Mesendoderm (in vitro differentiated cells): ENCODE measurements at regions not wholly inside any gene's neighbourhood (a gene's known extent, or its start where the extent isn't known, plus 50 kb on each side); places are given as distances from the start of the nearest gene placed in this dataset.

Source experiments
- DNase-seq: peaks from one replicate; pipeline ENCODE4 v3.0.0; 2013
- H2AK5ac ChIP-seq: 2 replicates; pipeline ENCODE4 v1.6.1; 2013; ENCODE audit warnings: low read length, inconsistent platforms
- H2BK120ac ChIP-seq: 2 replicates; pipeline ENCODE4 v1.6.1; 2013; ENCODE audit warnings: low read depth, mild to moderate bottlenecking, low read length, moderate library complexity, mixed read lengths
- H2BK15ac ChIP-seq: replicated peaks from 2 replicates; pipeline ENCODE4 v1.6.1; 2013; ENCODE audit warnings: low read depth, mild to moderate bottlenecking, moderate library complexity
- H2BK5ac ChIP-seq: 2 replicates; pipeline ENCODE4 v1.6.1; 2013; ENCODE audit warnings: low read length, inconsistent platforms
- H3K18ac ChIP-seq: 2 replicates; pipeline ENCODE4 v1.6.1; 2013; ENCODE audit warnings: mild to moderate bottlenecking, low read length, mixed read lengths
- H3K23ac ChIP-seq: one replicate; pipeline ENCODE4 v1.6.1; 2013; ENCODE audit warnings: low read length
- H3K27ac ChIP-seq: 2 replicates; pipeline ENCODE4 v1.5.1; 2013; ENCODE audit warnings: low read depth, mild to moderate bottlenecking, inconsistent platforms, low read length, moderate library complexity
- H3K27me3 ChIP-seq: 2 replicates; pipeline ENCODE4 v1.6.1; 2013; ENCODE audit warnings: low read length, control low read depth, mild to moderate bottlenecking, inconsistent platforms; ENCODE audit not compliant: insufficient read depth, poor library complexity
- H3K36me3 ChIP-seq: 2 replicates; pipeline ENCODE4 v1.6.1; 2013; ENCODE audit warnings: low read length, inconsistent platforms; ENCODE audit not compliant: control insufficient read depth, insufficient read depth
- H3K4ac ChIP-seq: one replicate; pipeline ENCODE4 v1.6.1; 2013; ENCODE audit warnings: low read depth, mild to moderate bottlenecking, low read length, moderate library complexity
- H3K4me1 ChIP-seq: 2 replicates; pipeline ENCODE4 v1.6.1; 2013; ENCODE audit warnings: low read depth, low read length, inconsistent platforms; ENCODE audit not compliant: control insufficient read depth
- H3K4me2 ChIP-seq: 2 replicates; pipeline ENCODE4 v1.6.1; 2013; ENCODE audit warnings: low read length
- H3K4me3 ChIP-seq: 2 replicates; pipeline ENCODE4 v1.5.1; 2013; ENCODE audit warnings: mild to moderate bottlenecking, low read length
- H3K56ac ChIP-seq: one replicate; pipeline ENCODE4 v1.6.1; 2013; ENCODE audit warnings: low read length
- H3K79me1 ChIP-seq: 2 replicates; pipeline ENCODE4 v1.6.1; 2013; ENCODE audit warnings: low read length, inconsistent platforms
- H3K79me2 ChIP-seq: 2 replicates; pipeline ENCODE4 v1.6.1; 2013; ENCODE audit warnings: mild to moderate bottlenecking, low read length; ENCODE audit not compliant: control insufficient read depth, insufficient read depth
- H3K9ac ChIP-seq: 2 replicates; pipeline ENCODE4 v1.6.1; 2013; ENCODE audit warnings: low read length, inconsistent platforms
- H4K5ac ChIP-seq: one replicate; pipeline ENCODE4 v1.6.1; 2013; ENCODE audit warnings: low read length
- H4K8ac ChIP-seq: one replicate; pipeline ENCODE4 v1.6.1; 2013; ENCODE audit warnings: low read depth, mild to moderate bottlenecking, control low read depth, low read length, moderate library complexity
- WGBS: extraction: QIAGEN DNeasy Blood & Tissue Kit; methylation state at CpG from one replicate; pipeline ENCODE4 v1.1.7; 2013; ENCODE audit warnings: low lambda C conversion rate, missing lambda C conversion rate; ENCODE audit not compliant: insufficient coverage; ENCODE audit errors: extremely low coverage; 5-methylcytosine and 5-hydroxymethylcytosine counted together

- H2BK5ac ChIP-seq, result no peak overlapping the region
- H3K4me2 ChIP-seq, result no peak overlapping the region
- no peaks in the 10 kb centered on the region for H3K27me3 ChIP-seq
- H3K4ac ChIP-seq, result no peak overlapping the region
- H3K9ac ChIP-seq, result no peak overlapping the region
- H3K18ac ChIP-seq, result no peak overlapping the region
- H3K79me1 ChIP-seq, result no peaks in the 10 kb centered on the region
- no CpG with 5 or more reads among the region's 5 CpGs for WGBS
- no peak overlapping the region for H2BK120ac ChIP-seq
- no peak overlapping the region for H2BK15ac ChIP-seq
- no peak overlapping the region for H3K56ac ChIP-seq
- H3K27ac ChIP-seq, result no peak overlapping the region
- peak; percentile 89 for DNase-seq
- no peak overlapping the region for H3K4me3 ChIP-seq
- no peaks in the 10 kb centered on the region for H3K79me2 ChIP-seq
- H3K23ac ChIP-seq, result no peak overlapping the region
- H3K36me3 ChIP-seq, result no peaks in the 10 kb centered on the region
- H3K4me1 ChIP-seq, result peaks cover 3% of the 10 kb centered on the region
- H2AK5ac ChIP-seq, result no peak overlapping the region
- H4K8ac ChIP-seq, result no peak overlapping the region
- no peak overlapping the region for H4K5ac ChIP-seq
Observed at GRCh38 chr12:25730489-25731349, 177.6 kb upstream of the LMNTD1 start.

GRCh38 chr12:25733541-25733940 is 180.5 kb upstream of the LMNTD1 start:
- no peak overlapping the region for H3K4me2 ChIP-seq
- H2AK5ac ChIP-seq, result no peak overlapping the region
- no peak for DNase-seq
- no peak overlapping the region for H3K56ac ChIP-seq
- no peak overlapping the region for H3K4ac ChIP-seq
- no peak overlapping the region for H4K5ac ChIP-seq
- no peak overlapping the region for H2BK15ac ChIP-seq
- WGBS, result no CpG with 5 or more reads among the region's 1 CpG
- no peak overlapping the region for H3K23ac ChIP-seq
- no peak overlapping the region for H2BK120ac ChIP-seq
- H3K27me3 ChIP-seq, result no peaks in the 10 kb centered on the region
- no peaks in the 10 kb centered on the region for H3K79me2 ChIP-seq
- no peaks in the 10 kb centered on the region for H3K36me3 ChIP-seq
- no peak overlapping the region for H3K9ac ChIP-seq
- H3K4me3 ChIP-seq, result no peak overlapping the region
- H2BK5ac ChIP-seq, result no peak overlapping the region
- H3K79me1 ChIP-seq, result no peaks in the 10 kb centered on the region
- no peak overlapping the region for H3K18ac ChIP-seq
- H3K4me1 ChIP-seq, result peaks cover 3% of the 10 kb centered on the region
- no peak overlapping the region for H4K8ac ChIP-seq
- H3K27ac ChIP-seq, result no peak overlapping the region

DNA sequence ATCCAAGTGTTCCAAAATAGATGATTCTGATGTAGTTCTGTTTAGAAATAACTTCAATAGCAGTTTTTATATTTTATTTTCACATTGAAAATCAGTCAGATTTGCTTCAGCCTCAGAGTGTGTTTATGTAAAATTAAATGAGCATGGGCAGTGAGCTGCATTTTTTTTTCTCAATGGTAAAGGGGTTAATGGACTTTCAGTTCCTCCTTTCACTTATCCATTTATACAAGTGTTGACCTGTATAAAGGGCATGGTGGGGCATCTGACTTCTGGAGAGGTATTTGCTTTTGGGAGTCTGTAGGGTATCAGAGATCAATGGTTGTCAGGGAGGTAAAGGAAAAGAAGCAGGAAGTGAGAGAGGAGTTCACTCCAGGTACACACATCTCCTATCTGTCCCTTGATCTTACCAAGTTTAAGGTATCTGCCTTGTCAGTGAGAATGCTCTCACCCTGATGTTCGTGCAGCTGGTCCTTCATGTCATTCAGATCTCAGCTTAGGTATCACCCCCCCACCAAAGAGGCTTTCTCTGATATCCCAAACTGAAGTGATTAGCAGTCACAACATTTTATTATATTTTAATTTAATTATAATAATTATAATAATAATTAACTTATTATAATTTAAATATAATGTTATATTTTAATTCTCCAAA is 181.6 kb upstream of the LMNTD1 start:
- Histone ChIP-seq H2BK5ac (no peak overlapping the region), H3K27ac (no peak overlapping the region), H3K27me3 (no peaks in the 10 kb centered on the region), H4K8ac (no peak overlapping the region), H3K4me3 (no peak overlapping the region), H3K4me2 (no peak overlapping the region), H2AK5ac (no peak overlapping the region), H3K23ac (no peak overlapping the region), H2BK120ac (no peak overlapping the region), H3K36me3 (no peaks in the 10 kb centered on the region), H3K79me2 (no peaks in the 10 kb centered on the region), H4K5ac (no peak overlapping the region), H3K56ac (no peak overlapping the region), H3K9ac (no peak overlapping the region), H3K79me1 (no peaks in the 10 kb centered on the region), H3K18ac (no peak overlapping the region), H3K4ac (no peak overlapping the region), H3K4me1 (peaks cover 3% of the 10 kb centered on the region), H2BK15ac (no peak overlapping the region)
- DNase-seq, result no peak
- no CpG with 5 or more reads among the region's 1 CpG for WGBS

- Histone ChIP-seq H4K5ac (no peak overlapping the region), H3K4me2 (no peak overlapping the region), H3K27ac (no peak overlapping the region), H2BK120ac (no peak overlapping the region), H3K79me2 (no peaks in the 10 kb centered on the region), H3K27me3 (no peaks in the 10 kb centered on the region), H3K79me1 (no peaks in the 10 kb centered on the region), H3K56ac (no peak overlapping the region), H2AK5ac (no peak overlapping the region), H3K9ac (no peak overlapping the region), H2BK5ac (no peak overlapping the region), H3K4me1 (no peaks in the 10 kb centered on the region), H3K23ac (no peak overlapping the region), H2BK15ac (peak overlapping the region; percentile 19), H4K8ac (no peak overlapping the region), H3K36me3 (no peaks in the 10 kb centered on the region), H3K18ac (no peak overlapping the region), H3K4me3 (no peak overlapping the region), H3K4ac (no peak overlapping the region)
- no peak for DNase-seq
- no CpG with 5 or more reads among the region's 1 CpG for WGBS
Observed at GRCh38 chr12:25740617-25741016, 187.5 kb upstream of the LMNTD1 start.

DNA sequence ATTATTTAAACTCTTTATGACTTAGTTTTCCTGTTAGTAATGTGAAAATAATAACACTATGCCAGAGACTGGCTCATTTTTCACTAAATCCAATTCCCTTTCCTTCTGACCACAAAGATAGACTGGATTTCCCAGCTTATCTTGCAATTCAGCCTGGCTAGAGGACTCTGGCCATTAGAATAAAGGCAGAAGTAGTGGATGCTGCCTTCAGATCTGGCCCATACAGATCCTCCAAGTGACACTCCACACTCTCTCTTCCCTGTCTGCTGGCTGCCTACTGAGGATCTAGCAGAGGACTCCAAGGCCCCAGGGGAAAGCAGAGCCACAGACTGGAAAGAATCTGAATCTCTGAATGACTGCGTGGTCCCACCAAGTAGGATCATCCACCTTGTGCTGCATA is 188.8 kb upstream of the LMNTD1 start:
- Histone ChIP-seq H3K79me2 (no peaks in the 10 kb centered on the region), H2BK15ac (no peak overlapping the region), H4K8ac (no peak overlapping the region), H3K4ac (no peak overlapping the region), H3K36me3 (no peaks in the 10 kb centered on the region), H3K4me1 (no peaks in the 10 kb centered on the region), H3K4me3 (no peak overlapping the region), H2BK5ac (no peak overlapping the region), H3K27me3 (no peaks in the 10 kb centered on the region), H3K4me2 (no peak overlapping the region), H2AK5ac (no peak overlapping the region), H2BK120ac (no peak overlapping the region), H3K79me1 (no peaks in the 10 kb centered on the region), H3K18ac (no peak overlapping the region), H3K23ac (no peak overlapping the region), H3K27ac (no peak overlapping the region), H3K9ac (no peak overlapping the region), H3K56ac (no peak overlapping the region), H4K5ac (no peak overlapping the region)
- WGBS, result no CpG with 5 or more reads among the region's 1 CpG
- no peak for DNase-seq
